GM23338 (cell line): ENCODE measurements at regions not wholly inside any gene's neighbourhood (a gene's known extent, or its start where the extent isn't known, plus 50 kb on each side); places are given as distances from the start of the nearest gene placed in this dataset.

Experiments used
- CREB1 ChIP-seq: fragments of 250-450 bp; sonication (Bioruptor Pico); IDR thresholded peaks from 2 replicates; pipeline ENCODE4 v1.5.0; 2020; ENCODE audit warnings: low read depth, mild to moderate bottlenecking, moderate library complexity
- ETS1 ChIP-seq: IDR thresholded peaks from 2 replicates; pipeline ENCODE4 v1.6.1; 2016; ENCODE audit warnings: antibody characterized with exemption
- EZH2 ChIP-seq: fragments of 200-600 bp; sonication (generic); IDR thresholded peaks from one replicate; pipeline ENCODE4 v1.8.0; 2017; ENCODE audit warnings: antibody characterized with exemption, mild to moderate bottlenecking, low read depth; ENCODE audit not compliant: unreplicated experiment
- EZH2phosphoT487 ChIP-seq: fragments of 200-600 bp; sonication (generic); IDR thresholded peaks from one replicate; pipeline ENCODE4 v1.8.1; 2018; ENCODE audit warnings: antibody characterized with exemption; ENCODE audit not compliant: unreplicated experiment
- POLR2AphosphoS5 ChIP-seq: IDR thresholded peaks from 2 replicates; pipeline ENCODE4 v1.6.1; 2016; ENCODE audit warnings: antibody characterized with exemption, low read depth
- TF ChIP-seq, protein P1 (sequence below), 2 experiments: fragments of 200-600 bp in 1 of 2; sonication (generic) in 1 of 2; conservative IDR thresholded peaks; 2 replicates each; pipeline versions ENCODE4 v1.5.1 to v1.6.1; 2016 to 2017; ENCODE audit warnings: antibody characterized with exemption in 2 of 2, low read depth in 2 of 2, mild to moderate bottlenecking in 2 of 2, moderate library complexity in 1 of 2
- TF ChIP-seq, protein P2 (sequence below): IDR thresholded peaks from one replicate; pipeline ENCODE4 v1.6.1; 2018; ENCODE audit warnings: antibody characterized with exemption; ENCODE audit not compliant: unreplicated experiment

GRCh38 chr4:176529574-176529973 lies 209.8 kb downstream of the SPCS3 start:
- TF ChIP-seq, protein P1, sequence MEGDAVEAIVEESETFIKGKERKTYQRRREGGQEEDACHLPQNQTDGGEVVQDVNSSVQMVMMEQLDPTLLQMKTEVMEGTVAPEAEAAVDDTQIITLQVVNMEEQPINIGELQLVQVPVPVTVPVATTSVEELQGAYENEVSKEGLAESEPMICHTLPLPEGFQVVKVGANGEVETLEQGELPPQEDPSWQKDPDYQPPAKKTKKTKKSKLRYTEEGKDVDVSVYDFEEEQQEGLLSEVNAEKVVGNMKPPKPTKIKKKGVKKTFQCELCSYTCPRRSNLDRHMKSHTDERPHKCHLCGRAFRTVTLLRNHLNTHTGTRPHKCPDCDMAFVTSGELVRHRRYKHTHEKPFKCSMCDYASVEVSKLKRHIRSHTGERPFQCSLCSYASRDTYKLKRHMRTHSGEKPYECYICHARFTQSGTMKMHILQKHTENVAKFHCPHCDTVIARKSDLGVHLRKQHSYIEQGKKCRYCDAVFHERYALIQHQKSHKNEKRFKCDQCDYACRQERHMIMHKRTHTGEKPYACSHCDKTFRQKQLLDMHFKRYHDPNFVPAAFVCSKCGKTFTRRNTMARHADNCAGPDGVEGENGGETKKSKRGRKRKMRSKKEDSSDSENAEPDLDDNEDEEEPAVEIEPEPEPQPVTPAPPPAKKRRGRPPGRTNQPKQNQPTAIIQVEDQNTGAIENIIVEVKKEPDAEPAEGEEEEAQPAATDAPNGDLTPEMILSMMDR (conservative IDR thresholded peaks at IDR 0.05; ENCODE audit: low read depth in 2 of 2) = no peak
- TF ChIP-seq POLR2AphosphoS5 = no peak
- no peak for TF ChIP-seq EZH2
- TF ChIP-seq, protein P2, sequence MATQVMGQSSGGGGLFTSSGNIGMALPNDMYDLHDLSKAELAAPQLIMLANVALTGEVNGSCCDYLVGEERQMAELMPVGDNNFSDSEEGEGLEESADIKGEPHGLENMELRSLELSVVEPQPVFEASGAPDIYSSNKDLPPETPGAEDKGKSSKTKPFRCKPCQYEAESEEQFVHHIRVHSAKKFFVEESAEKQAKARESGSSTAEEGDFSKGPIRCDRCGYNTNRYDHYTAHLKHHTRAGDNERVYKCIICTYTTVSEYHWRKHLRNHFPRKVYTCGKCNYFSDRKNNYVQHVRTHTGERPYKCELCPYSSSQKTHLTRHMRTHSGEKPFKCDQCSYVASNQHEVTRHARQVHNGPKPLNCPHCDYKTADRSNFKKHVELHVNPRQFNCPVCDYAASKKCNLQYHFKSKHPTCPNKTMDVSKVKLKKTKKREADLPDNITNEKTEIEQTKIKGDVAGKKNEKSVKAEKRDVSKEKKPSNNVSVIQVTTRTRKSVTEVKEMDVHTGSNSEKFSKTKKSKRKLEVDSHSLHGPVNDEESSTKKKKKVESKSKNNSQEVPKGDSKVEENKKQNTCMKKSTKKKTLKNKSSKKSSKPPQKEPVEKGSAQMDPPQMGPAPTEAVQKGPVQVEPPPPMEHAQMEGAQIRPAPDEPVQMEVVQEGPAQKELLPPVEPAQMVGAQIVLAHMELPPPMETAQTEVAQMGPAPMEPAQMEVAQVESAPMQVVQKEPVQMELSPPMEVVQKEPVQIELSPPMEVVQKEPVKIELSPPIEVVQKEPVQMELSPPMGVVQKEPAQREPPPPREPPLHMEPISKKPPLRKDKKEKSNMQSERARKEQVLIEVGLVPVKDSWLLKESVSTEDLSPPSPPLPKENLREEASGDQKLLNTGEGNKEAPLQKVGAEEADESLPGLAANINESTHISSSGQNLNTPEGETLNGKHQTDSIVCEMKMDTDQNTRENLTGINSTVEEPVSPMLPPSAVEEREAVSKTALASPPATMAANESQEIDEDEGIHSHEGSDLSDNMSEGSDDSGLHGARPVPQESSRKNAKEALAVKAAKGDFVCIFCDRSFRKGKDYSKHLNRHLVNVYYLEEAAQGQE = no peak
- TF ChIP-seq EZH2phosphoT487 = no peak
- TF ChIP-seq ETS1 = no peak
- TF ChIP-seq CREB1 = no peak
